ENCODE measurements at regions not wholly inside any gene's neighbourhood (a gene's known extent, or its start where the extent isn't known, plus 50 kb on each side); places are given as distances from the start of the nearest gene placed in this dataset.

DNA sequence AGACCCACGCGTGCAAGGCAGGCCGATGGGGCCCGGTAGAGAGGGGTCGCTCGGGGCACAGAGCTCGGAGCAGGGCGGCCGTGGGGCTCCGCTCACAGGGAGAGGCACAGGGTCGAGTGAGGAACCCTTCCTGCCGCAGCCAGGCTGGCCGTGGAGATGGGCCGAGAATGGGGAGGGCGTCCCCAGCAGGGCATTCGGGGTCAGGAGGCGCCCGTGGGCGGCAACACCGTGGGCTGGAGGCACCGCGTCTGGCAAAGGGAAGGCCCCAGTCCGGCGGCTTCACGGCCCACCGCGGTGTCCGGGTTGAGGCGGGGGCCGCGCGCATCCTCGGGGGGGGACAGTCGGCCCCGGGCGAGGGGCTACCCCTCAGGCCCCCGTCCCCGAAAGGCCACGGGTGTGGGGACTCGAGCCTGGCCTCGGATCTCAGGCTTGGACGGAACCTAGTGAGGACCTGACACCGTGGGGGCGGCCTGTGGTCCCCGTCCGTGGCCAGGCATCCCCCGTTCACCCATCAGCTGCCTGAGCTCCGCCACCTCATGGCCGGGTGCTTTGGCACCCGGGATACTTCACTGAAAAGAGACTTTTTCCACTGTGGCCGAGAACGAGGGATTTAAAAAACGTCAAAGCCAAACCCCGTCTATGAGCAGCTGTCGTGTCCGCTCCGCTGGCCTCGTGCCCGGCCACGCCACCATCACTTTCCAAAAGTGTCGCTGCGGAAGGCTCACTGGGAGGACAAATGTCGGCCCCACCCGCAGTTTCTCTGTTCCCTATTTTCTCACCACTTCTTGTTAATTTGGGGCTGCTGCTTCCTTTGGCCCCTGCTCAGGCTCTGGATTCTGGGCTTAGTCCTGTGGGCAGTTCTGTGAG lies 73.6 kb downstream of the METRNL start:
- no peaks in the 10 kb centered on the region for H3K9me3 ChIP-seq (ENCODE audit: insufficient read depth, low read length)
- no peak overlapping the region for H3K27ac ChIP-seq (ENCODE audit: low read length)
- no peak overlapping the region for H3K4me3 ChIP-seq (ENCODE audit: low read length)
- H2AFZ ChIP-seq (ENCODE audit: low read depth, low read length): no peak overlapping the region
- TF ChIP-seq, protein P1, sequence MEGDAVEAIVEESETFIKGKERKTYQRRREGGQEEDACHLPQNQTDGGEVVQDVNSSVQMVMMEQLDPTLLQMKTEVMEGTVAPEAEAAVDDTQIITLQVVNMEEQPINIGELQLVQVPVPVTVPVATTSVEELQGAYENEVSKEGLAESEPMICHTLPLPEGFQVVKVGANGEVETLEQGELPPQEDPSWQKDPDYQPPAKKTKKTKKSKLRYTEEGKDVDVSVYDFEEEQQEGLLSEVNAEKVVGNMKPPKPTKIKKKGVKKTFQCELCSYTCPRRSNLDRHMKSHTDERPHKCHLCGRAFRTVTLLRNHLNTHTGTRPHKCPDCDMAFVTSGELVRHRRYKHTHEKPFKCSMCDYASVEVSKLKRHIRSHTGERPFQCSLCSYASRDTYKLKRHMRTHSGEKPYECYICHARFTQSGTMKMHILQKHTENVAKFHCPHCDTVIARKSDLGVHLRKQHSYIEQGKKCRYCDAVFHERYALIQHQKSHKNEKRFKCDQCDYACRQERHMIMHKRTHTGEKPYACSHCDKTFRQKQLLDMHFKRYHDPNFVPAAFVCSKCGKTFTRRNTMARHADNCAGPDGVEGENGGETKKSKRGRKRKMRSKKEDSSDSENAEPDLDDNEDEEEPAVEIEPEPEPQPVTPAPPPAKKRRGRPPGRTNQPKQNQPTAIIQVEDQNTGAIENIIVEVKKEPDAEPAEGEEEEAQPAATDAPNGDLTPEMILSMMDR (IDR thresholded peaks at IDR 0.05; ENCODE audit: low read depth, low read length): no peak
- no peak for TF ChIP-seq EZH2phosphoT487 (IDR thresholded peaks at IDR 0.05; ENCODE audit: low read depth)
- H3K9ac ChIP-seq (ENCODE audit: low read length): no peak overlapping the region
- no peaks in the 10 kb centered on the region for H4K20me1 ChIP-seq (ENCODE audit: insufficient read depth, low read length)
- H3K4me2 ChIP-seq (ENCODE audit: low read length): peak overlapping the region; percentile 15; the same call in 1 of the 2 replicates
- peaks cover 11% of the 10 kb centered on the region for H3K27me3 ChIP-seq (ENCODE audit: low read depth, low read length)
- no peaks in the 10 kb centered on the region for H3K36me3 ChIP-seq (replicated peaks; ENCODE audit: low read depth, low read length)
- H3K79me2 ChIP-seq (ENCODE audit: low read length): no peaks in the 10 kb centered on the region
- peaks cover 4% of the 10 kb centered on the region for H3K4me1 ChIP-seq (ENCODE audit: low read length)

- H3K36me3 ChIP-seq (replicated peaks; ENCODE audit: low read depth, low read length): no peaks in the 10 kb centered on the region
- H3K4me2 ChIP-seq (ENCODE audit: low read length): peak overlapping the region; percentile 15; the same call in 1 of the 2 replicates
- H2AFZ ChIP-seq (ENCODE audit: low read depth, low read length): no peak overlapping the region
- peaks cover 4% of the 10 kb centered on the region for H3K4me1 ChIP-seq (ENCODE audit: low read length)
- H3K9ac ChIP-seq (ENCODE audit: low read length): no peak overlapping the region
- H3K27me3 ChIP-seq (ENCODE audit: low read depth, low read length): peaks cover 4% of the 10 kb centered on the region
- H3K4me3 ChIP-seq (ENCODE audit: low read length): no peak overlapping the region
- H3K79me2 ChIP-seq (ENCODE audit: low read length): no peaks in the 10 kb centered on the region
- no peak for TF ChIP-seq EZH2phosphoT487 (IDR thresholded peaks at IDR 0.05; ENCODE audit: low read depth)
- TF ChIP-seq, protein P1 (IDR thresholded peaks at IDR 0.05; ENCODE audit: low read depth, low read length): no peak
- H4K20me1 ChIP-seq (ENCODE audit: insufficient read depth, low read length): no peaks in the 10 kb centered on the region
- no peaks in the 10 kb centered on the region for H3K9me3 ChIP-seq (ENCODE audit: insufficient read depth, low read length)
- H3K27ac ChIP-seq (ENCODE audit: low read length): no peak overlapping the region
Observed at GRCh38 chr17:83153681-83154310, 74.4 kb downstream of the METRNL start.

- Histone ChIP-seq H3K4me3 (ENCODE audit: low read length) (no peak overlapping the region), H3K4me2 (ENCODE audit: low read length) (no peak overlapping the region), H2AFZ (ENCODE audit: low read depth, low read length) (no peak overlapping the region), H3K9me3 (ENCODE audit: insufficient read depth, low read length) (no peaks in the 10 kb centered on the region), H3K36me3 (replicated peaks; ENCODE audit: low read depth, low read length) (no peaks in the 10 kb centered on the region), H4K20me1 (ENCODE audit: insufficient read depth, low read length) (no peaks in the 10 kb centered on the region), H3K4me1 (ENCODE audit: low read length) (peaks cover 4% of the 10 kb centered on the region), H3K9ac (ENCODE audit: low read length) (no peak overlapping the region), H3K27me3 (ENCODE audit: low read depth, low read length) (peaks cover 7% of the 10 kb centered on the region), H3K79me2 (ENCODE audit: low read length) (no peaks in the 10 kb centered on the region), H3K27ac (ENCODE audit: low read length) (no peak overlapping the region)
- TF ChIP-seq, protein P1 (IDR thresholded peaks at IDR 0.05; ENCODE audit: low read depth, low read length): no peak
- no peak for TF ChIP-seq EZH2phosphoT487 (IDR thresholded peaks at IDR 0.05; ENCODE audit: low read depth)
Observed at GRCh38 chr17:83154311-83155127, 75.1 kb downstream of the METRNL start.

Data from OCI-LY3 (cell line).